Ishikawa (cell line): ENCODE measurements at regions not wholly inside any gene's neighbourhood (a gene's known extent, or its start where the extent isn't known, plus 50 kb on each side); places are given as distances from the start of the nearest gene placed in this dataset.

Experiments
- CEBPB ChIP-seq: IDR thresholded peaks from 2 replicates; pipeline ENCODE4 v1.6.1; 2012
- CREB1 ChIP-seq: IDR thresholded peaks from 2 replicates; pipeline ENCODE4 v1.6.1; 2012; ENCODE audit warnings: low read depth
- EGR1 ChIP-seq: IDR thresholded peaks from 2 replicates; pipeline ENCODE4 v1.6.1; 2012
- EP300 ChIP-seq: IDR thresholded peaks from 2 replicates; pipeline ENCODE4 v1.6.1; 2012; ENCODE audit warnings: borderline replicate concordance
- FOXM1 ChIP-seq: IDR thresholded peaks from 2 replicates; pipeline ENCODE4 v1.6.1; 2012; ENCODE audit warnings: low read depth, borderline replicate concordance
- MAX ChIP-seq: IDR thresholded peaks from 2 replicates; pipeline ENCODE4 v1.6.1; 2012
- NFIC ChIP-seq: IDR thresholded peaks from 2 replicates; pipeline ENCODE4 v1.6.1; 2012
- RAD21 ChIP-seq: IDR thresholded peaks from 2 replicates; pipeline ENCODE4 v1.6.1; 2012; ENCODE audit warnings: low read depth
- REST ChIP-seq: IDR thresholded peaks from 2 replicates; pipeline ENCODE4 v1.6.1; 2012; ENCODE audit warnings: low read depth, mild to moderate bottlenecking
- TAF1 ChIP-seq: IDR thresholded peaks from 2 replicates; pipeline ENCODE4 v1.6.1; 2012; ENCODE audit warnings: low read depth, mild to moderate bottlenecking
- TCF12 ChIP-seq: IDR thresholded peaks from 2 replicates; pipeline ENCODE4 v1.6.1; 2012; ENCODE audit warnings: low read depth
- TEAD4 ChIP-seq: IDR thresholded peaks from 2 replicates; pipeline ENCODE4 v1.6.1; 2012
- USF1 ChIP-seq: IDR thresholded peaks from 2 replicates; pipeline ENCODE4 v1.6.1; 2012
- YY1 ChIP-seq: IDR thresholded peaks from 2 replicates; pipeline ENCODE4 v1.6.1; 2012; ENCODE audit warnings: low read depth
- ZBTB7A ChIP-seq: IDR thresholded peaks from 2 replicates; pipeline ENCODE4 v1.6.1; 2012; ENCODE audit warnings: low read depth

DNA sequence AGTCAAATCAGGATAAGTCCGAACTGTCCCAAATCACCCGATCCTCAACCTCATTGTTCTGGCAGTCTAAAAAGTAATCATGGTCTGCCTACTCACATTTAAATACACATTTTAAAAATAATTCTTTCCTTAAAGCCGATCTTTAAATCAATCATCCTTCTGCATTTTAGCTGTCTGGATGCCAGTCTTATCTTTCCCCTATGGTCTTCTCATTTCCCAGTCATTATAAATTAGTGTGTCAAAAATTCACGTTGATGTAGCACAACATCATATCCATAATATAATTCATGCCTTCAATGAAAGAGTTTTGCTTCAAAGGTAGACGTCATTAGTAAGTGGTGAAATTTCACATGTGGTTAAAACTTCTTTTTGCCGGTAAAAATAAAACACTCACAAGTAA is 108.1 kb upstream of the FRG1 start:
- TF ChIP-seq YY1 = no peak
- TF ChIP-seq EP300 = no peak
- no peak for TF ChIP-seq TAF1
- no peak for TF ChIP-seq CREB1
- no peak for TF ChIP-seq FOXM1

DNA sequence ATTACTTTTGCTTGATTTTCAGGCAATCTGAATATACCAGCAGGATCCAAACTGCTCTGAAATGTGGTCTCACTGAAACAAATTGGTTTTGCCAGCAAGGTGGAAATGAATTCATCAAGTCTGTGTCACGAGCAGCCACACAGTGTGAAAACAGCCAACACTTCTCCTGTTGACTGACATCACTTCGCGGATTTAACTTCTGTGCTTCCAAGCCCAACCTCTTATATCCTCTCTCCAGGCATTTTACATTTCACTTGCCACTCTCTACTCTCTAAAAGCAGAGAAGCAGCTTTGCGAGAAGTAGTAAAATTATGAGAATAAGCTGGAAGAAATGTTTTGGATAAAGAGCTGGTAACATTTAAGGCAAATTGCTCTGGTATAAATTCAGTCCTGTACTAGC is 106.1 kb upstream of the FRG1 start:
- no peak for TF ChIP-seq CREB1
- TF ChIP-seq FOXM1 = no peak

- no peak for TF ChIP-seq YY1
- no peak for TF ChIP-seq ZBTB7A
- TF ChIP-seq CEBPB = no peak
- TF ChIP-seq CREB1 = no peak
- TF ChIP-seq NFIC = no peak
- no peak for TF ChIP-seq REST
- TF ChIP-seq TAF1 = no peak
- no peak for TF ChIP-seq USF1
Measured at GRCh38 chr4:189835505-189835904, 105.2 kb upstream of the FRG1 start.

GRCh38 chr4:189837471-189837870 is 103.2 kb upstream of the FRG1 start:
- no peak for TF ChIP-seq CEBPB
- TF ChIP-seq ZBTB7A = no peak
- TF ChIP-seq RAD21 = no peak
- TF ChIP-seq TCF12 = no peak
- no peak for TF ChIP-seq TEAD4
- TF ChIP-seq USF1 = no peak
- no peak for TF ChIP-seq TAF1
- TF ChIP-seq FOXM1 = no peak

DNA sequence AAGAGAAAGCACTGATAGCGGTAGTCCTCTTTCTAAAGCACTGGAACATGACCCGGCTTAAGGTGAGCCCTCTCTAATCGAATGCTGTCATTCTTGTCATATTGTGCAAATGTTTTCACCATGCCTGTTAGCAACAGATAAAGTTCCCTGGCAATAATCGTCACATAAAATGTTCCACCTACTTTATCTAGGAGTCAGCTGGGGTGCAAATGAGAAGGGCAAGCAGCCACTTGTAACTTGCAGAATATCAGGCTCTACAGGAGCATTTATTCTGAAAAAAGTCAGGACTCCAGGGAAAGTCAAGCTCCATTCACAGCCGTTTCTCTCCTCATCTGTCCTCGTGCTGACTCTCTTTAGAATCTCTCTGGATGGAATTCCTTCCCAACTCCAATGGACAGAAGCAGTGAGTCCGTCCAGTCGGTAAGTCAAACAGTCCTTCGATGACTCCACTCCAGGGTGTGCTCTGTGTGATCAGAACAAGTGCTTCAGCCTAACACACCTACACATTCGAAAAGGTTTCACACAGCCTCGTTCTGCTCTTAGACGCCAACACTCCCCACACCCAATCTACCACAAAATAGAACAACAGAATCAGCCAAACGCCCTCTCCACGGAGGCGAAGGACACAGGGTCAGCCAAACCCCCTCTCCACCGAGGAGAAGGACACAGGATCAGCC is 101.7 kb upstream of the FRG1 start:
- TF ChIP-seq YY1 (no peak), NFIC (no peak), REST (no peak), TAF1 (no peak)

DNA sequence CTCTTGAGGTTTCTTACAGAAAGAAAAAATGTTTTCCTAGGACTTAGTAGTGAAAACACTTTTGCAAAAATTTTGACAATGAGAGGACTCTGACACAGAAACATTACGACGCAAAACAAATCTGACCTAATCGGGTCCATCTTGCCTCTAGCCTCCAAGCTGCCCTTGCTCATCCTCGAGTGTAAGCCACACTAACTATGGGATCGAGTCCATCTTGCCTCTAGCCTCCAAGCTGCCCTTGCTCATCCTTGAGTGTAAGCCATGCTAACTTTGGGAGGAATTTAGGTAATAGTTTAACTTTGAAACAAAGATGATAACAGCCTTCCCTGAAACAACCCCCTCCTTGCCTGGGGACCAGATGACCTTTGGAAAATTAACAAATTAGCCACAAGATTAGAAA is 100.3 kb upstream of the FRG1 start:
- TF ChIP-seq FOXM1 (no peak), TCF12 (no peak), TAF1 (no peak), TEAD4 (no peak), RAD21 (no peak), YY1 (no peak), EGR1 (no peak), NFIC (no peak), REST (no peak), EP300 (no peak), ZBTB7A (no peak), MAX (no peak)
